Activated CD4-positive, alpha-beta T cell treated with anti-CD3 and anti-CD28 coated beads, Interleukin-2, Interleukin-6, amounts not matched to agents 100 ng/mL and 50 ng/mL, durations not matched to agents 16 hours and 8 hours (primary cell): ENCODE measurements at regions not wholly inside any gene's neighbourhood (a gene's known extent, or its start where the extent isn't known, plus 50 kb on each side); places are given as distances from the start of the nearest gene placed in this dataset.
"Not testable (repeated sequence)": the region's sequence is repeated elsewhere in the genome, so short reads cannot be mapped to it uniquely, and the experiment has no call there.

Source experiments
- DNase-seq: peaks from one replicate; pipeline ENCODE4 v3.0.0-alpha.2; 2020

DNA sequence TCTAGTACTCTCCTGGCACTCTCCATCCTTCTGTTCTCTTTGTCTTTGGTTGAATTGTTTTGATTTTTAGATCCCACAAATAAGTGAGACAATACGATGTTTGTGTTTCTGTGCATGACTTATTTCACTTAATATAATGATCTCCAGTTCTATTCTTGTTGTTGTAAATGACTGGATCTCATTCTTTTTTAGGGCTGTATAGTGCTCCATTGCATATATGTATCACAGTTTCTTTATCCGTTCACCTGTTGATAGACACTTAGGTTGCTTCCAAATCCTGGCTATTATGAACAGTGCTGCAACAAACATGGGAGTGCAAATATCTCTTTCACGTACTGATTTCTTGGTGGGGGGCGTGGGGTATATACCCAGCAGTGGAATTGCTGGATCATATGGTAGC is 245.0 kb downstream of the ADCYAP1 start:
- DNase-seq: no peak

GRCh38 chr18:1150344-1150743 is 245.7 kb downstream of the ADCYAP1 start:
- no peak for DNase-seq

GRCh38 chr18:1152958-1153357 is 248.3 kb downstream of the ADCYAP1 start:
- DNase-seq: not testable (repeated sequence)

DNA sequence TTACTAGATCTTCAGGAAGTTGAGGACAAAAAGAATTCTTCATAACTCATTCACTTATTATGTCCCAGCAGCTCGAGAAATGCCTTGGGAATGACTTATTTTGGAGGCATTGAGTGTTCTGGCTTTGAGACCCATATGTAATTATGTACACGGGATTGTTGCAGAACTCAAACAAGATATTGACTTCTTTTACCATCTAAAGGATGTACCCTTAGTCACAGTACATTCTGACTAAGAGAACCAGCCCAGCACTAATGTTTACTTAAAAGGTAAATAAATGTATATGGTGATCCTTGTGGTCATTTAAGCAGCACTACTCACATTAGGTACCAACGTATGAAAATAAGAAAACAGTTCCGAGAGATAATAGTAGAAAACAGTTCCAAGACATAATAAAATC is 268.9 kb downstream of the ADCYAP1 start:
- no peak for DNase-seq

GRCh38 chr18:1177232-1177631 is 272.6 kb downstream of the ADCYAP1 start:
- DNase-seq: no peak

GRCh38 chr18:1191341-1191740 is 286.7 kb downstream of the ADCYAP1 start:
- no peak for DNase-seq

- no peak for DNase-seq
These were observed 308.5 kb downstream of the ADCYAP1 start for GRCh38 chr18:1213126-1213525.

DNA sequence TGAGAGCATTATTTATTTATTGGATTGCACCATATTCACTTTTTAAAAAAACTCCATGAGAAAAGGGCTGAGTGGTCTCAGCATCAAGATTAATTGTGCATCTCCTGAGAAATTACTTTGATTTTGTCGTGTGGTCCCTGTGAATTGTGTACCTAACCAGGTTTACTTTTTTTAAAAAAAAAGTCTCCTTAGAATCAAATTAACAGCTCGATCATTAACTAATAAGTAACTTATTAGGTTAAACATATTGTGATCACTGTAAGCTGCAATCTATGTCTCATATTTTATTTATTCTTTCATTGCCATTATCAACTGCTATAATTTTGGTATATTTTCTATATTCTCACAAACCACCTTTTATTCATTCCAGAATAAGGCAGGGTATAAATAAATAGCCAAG is 318.2 kb downstream of the ADCYAP1 start:
- no peak for DNase-seq

DNA sequence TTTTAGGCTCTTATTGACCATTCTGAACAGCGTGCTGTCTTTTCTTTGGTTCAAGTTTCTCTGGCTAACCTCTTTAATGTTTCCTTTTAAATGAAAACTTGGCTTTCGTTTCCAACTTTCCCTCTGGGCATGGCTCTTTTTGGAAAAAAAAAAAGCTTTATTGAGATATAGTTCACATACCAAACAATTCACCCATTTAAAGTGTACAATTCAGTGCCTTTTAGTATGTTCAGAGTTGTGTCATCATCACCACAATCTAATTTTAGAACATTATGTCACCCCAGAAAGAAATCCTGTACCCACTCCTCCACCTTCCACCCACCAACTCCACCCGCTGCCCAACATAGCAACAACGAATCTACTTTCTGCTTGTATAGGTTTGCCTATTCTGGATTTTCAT is 322.4 kb downstream of the ADCYAP1 start:
- no peak for DNase-seq

DNA sequence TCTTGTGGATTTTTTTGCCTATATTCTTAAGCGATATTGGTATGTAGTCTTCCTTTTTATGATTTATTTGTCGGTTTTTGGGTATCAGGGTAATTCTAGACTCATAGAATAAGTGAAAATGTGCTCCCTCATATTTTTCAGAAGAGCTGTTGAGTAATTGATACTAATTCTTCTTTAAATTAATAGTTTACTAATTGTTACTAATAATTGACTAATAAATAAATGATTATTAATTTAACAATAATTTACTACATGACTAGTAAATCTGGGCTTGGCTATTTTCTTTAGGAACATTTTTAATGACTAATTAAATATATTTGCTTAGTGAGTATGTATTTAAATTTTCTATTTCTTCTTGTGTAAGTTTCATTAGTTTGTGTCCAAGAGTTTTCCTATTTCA is 325.0 kb downstream of the ADCYAP1 start:
- no peak for DNase-seq

DNA sequence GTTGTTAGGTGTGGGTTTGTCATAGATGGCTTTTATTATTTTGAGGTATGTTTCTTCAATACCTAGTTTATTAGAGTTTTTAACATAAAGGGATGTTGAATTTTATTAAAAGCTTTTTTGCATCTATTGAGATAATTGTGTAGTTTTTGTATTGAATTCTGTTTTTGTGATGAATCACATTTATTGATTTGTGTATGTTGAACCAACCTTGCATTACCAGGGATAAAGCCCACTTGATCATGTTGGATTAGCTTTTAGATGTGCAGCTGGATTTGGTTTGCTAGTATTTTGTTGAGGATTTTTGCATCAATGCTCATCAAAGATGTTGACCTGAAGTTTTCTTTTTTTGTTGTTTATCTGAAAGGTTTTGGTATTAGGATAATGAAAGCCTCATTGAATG is 328.2 kb downstream of the ADCYAP1 start:
- no peak for DNase-seq

GRCh38 chr18:1240701-1241100 is 336.0 kb downstream of the ADCYAP1 start:
- DNase-seq: no peak

DNA sequence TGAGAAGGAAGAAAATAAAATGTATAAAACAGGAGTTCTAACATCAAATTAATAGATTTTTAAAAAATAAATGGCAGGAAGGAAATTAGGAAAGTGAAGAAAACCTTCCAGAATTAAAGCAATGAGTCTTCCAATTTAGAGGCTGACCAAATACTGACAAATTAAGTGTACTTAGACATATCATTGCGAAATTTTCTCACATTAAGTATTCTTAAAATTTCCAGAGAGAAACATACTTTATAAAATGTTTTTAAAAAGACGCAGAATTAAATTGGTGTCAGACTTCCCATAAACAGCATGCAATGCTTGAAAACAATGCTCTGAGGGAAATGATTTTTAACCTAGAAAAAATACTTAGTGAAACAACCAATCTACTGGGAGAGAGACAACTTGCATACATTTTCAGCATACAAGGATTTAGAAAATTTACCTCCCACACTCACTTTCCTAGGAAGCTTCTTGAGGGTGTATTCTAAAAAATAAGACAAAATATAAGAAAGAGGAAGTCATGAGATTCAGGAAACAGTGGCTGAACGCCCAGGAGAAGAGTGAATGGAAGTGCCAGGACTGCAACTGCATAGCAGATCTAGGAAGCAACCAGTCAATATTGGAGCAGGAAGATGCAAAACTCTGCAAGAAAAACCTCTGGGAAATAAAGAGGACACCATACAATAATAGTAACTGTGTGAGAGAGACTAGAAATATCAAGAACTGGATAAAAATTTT is 339.9 kb downstream of the ADCYAP1 start:
- no peak for DNase-seq

GRCh38 chr18:1246827-1247226 is 342.2 kb downstream of the ADCYAP1 start:
- DNase-seq: no peak

GRCh38 chr18:1252534-1252933 is 347.9 kb downstream of the ADCYAP1 start:
- DNase-seq: no peak

DNA sequence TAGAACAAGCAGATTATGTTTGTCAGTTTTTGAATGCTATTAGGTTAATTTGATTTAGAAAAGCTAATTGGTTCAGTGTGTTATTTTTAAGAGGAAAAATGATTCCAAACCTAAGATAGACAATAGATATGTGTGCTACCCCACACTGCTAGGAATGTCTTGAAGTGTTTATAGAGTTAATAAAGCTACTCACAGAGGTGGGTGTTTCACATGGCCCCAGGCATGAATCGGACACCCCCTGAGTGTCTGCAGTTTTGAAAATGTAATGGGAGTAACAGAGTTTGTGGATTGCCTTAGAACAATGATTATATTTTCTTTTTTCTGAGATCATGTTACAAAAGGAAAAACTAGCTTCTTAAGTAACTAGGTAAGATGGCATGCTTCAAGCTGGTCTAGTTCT is 348.3 kb downstream of the ADCYAP1 start:
- no peak for DNase-seq

DNA sequence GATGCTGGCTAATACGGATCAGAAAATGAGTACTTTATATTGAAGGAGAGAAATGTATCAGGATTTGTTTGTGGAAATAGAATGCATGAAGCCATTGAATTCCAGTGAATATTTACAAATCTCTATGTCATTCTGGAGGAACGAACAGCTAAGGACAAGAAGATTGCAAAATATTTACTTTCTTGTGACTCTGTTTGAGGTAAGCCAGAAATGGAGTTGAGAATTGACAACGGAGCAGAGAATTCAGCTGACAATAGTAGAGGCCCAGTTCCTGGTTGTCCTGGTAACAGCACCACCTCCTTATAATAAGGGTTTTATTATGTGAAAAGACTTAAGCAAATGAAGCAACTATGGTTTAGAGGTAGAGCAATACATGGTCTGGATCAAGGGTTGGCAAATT is 349.2 kb downstream of the ADCYAP1 start:
- no peak for DNase-seq

DNA sequence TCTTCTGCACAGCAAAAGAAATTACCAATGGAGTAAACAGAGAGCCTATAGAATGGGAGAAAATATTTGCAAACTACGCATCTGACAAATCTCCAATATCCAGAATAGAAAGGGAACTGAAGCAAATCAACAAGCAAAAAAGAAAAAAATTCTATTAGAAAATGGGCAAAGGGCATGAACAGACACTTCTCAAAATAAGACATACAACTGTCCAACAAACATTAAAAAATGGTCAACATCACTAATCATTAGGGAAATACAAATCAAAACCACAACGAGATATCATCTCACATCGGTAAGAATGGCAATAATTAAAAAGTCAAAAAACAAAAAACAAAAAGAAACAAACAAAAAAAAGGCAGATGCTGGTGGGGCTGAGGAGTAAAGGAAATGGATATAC is 356.4 kb downstream of the ADCYAP1 start:
- no peak for DNase-seq

DNA sequence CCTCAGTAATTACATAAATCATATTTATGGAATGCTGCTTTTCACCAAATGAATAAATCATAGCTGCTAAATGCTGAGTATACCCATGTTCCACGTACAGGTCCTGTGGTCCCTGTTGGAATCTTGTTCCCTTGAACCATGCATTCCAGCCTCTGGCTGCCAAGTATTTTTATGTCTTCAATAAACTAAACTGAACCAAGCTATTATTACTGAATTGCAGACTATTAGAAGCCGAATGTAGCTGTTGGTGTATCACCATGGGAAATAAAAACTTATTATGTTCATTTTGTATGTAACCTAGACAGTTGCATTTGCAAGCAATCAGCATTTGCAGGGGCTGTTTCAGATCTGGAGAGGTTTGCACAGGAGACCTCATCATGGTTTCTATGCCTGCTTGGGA is 362.4 kb downstream of the ADCYAP1 start:
- no peak for DNase-seq

- DNase-seq: no peak
These were observed 365.4 kb downstream of the ADCYAP1 start for GRCh38 chr18:1270081-1270480.

- no peak for DNase-seq
These were observed 368.8 kb downstream of the ADCYAP1 start for GRCh38 chr18:1273469-1273868.

DNA sequence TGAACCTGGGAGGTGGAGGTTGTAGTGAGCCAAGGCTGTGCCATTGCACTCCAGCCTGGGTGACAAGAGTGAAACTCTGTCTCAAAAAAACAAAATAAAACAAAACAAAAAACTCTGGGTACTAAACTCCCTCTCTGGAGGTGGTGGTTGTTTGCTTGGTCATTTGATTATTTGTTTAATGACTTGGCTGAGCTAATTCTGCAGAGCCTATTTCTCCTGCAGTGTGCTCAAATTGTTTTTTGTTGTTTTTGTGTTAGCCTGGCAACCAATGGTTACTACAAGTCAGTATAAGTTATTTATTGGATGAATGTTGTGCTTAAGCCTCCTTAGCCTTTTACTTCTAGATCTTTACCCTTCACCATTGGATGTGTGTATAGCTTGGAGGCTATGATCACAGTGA is 387.5 kb downstream of the ADCYAP1 start:
- DNase-seq: no peak

DNA sequence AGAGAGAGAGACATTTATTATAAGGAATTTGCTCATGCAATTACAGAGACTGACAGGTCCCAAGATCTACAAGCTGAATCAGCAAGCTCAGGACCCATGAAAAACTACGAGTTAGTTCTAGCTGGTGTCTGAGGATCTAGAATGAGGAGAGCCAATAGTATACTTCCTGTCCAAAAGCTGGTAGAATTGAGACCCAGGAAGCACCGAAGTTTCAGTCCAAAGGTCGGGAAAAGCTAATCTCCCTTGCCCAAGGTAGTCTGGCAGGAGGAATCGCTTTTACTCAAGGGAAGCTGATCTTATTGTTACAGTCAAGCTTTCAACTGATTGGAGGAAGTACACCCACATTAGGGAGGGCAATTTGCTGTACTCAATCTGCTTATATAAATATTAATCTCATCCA is 389.6 kb downstream of the ADCYAP1 start:
- no peak for DNase-seq

DNA sequence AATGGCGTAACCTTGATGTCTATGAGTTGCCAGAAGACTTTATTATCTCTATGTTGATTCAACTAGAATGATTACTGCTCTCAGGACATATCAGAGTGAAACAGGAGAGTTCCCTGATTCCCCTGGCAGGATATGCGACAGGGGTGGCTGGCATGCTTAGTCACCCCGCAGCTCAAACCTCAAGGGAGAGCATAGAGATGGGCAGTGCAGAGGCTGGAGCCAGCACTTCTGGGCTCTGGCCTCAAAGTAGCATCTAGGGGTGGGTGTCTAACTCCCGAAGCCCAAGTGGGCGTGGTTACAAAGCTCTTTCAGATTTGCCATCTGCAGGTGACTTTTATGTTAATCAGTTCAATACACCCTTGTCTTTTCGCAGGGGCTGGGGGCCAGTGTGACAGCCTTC is 391.6 kb downstream of the ADCYAP1 start:
- DNase-seq: no peak

DNA sequence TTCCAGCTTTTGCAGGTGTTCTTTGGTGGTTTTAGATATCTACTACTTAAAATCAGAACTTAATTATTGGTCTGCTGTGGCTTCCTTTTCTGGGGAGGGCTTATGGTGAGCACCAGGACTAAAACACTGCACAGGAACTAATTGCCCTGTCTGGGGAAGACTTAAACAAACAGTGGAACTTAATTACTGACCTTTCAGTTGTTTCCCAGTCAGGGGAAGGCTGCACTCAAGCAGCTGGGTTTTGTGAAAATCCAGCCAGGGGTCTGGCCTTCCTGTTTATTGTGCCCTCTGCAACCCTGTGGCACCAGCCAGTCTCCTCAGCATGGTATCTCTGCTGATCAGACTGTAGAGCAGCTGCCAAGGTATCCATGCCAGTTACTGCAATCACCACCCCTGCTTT is 398.2 kb downstream of the ADCYAP1 start:
- DNase-seq: no peak
